ENCODE measurements at regions not wholly inside any gene's neighbourhood (a gene's known extent, or its start where the extent isn't known, plus 50 kb on each side); places are given as distances from the start of the nearest gene placed in this dataset.

- TF ChIP-seq IRF3 (IDR thresholded peaks at IDR 0.05), result no peak
- no peak for TF ChIP-seq MEF2A (IDR thresholded peaks at IDR 0.05; ENCODE audit: insufficient read depth, low read depth, low read length)
- TF ChIP-seq SMARCA5 (IDR thresholded peaks at IDR 0.05), result no peak
- no peak for TF ChIP-seq SMAD5 (IDR thresholded peaks at IDR 0.05; ENCODE audit: low read depth)
- TF ChIP-seq TARDBP (IDR thresholded peaks at IDR 0.05; ENCODE audit: borderline replicate concordance), result no peak
- no peak for TF ChIP-seq ETV6 (conservative IDR thresholded peaks at IDR 0.05 in 1 of 2, IDR thresholded peaks at IDR 0.05 in 1 of 2; ENCODE audit: borderline replicate concordance in 1 of 2, low read depth in 1 of 2)
- TF ChIP-seq SPI1 (IDR thresholded peaks at IDR 0.05; ENCODE audit: borderline replicate concordance, insufficient read depth, low read depth, low read length), result no peak
Observed at GRCh38 chr5:167105941-167106340, 1185.5 kb upstream of the WWC1 start (continued).

GRCh38 chr5:167107684-167108083, 1183.8 kb upstream of the WWC1 start:
- DNase-seq (ENCODE audit: low read depth, low spot score) (no peak), ATAC-seq (no peak), FAIRE-seq (no peak)
- H3K4me2 ChIP-seq (ENCODE audit: control insufficient read depth, insufficient read depth), result no peak overlapping the region
- SMC1A ChIA-PET (ENCODE audit: uncharacterized antibody, unreplicated experiment), result interaction anchor here (0.9 kb wide), 1 partner anchor 10 kb away, joined by 3 read pairs; no protein-coding TSS in a partner anchor
- H3K9me3 ChIP-seq (replicated peaks; ENCODE audit: control insufficient read depth, insufficient read depth, low read length), result no peaks in the 10 kb centered on the region
- 16% methylated on average over 4 of the region's 4 CpGs for WGBS (ENCODE audit: insufficient coverage, insufficient replicate concordance, low lambda C conversion rate, missing lambda C conversion rate)
- no peak overlapping the region for H3K27ac ChIP-seq (ENCODE audit: control insufficient read depth, insufficient read depth)
- H3K79me2 ChIP-seq (ENCODE audit: control insufficient read depth, insufficient read depth, low read length), result no peaks in the 10 kb centered on the region
- H3K4me3 ChIP-seq, result no peak overlapping the region
- H3K36me3 ChIP-seq (ENCODE audit: control insufficient read depth in 2 of 2, insufficient read depth in 2 of 2, low read length in 1 of 2), result no peaks in the 10 kb centered on the region
- intact Hi-C loops (cut with micrococcal nuclease; ENCODE audit: unreplicated experiment) (no loop called here), in situ Hi-C loops (cut with MboI) (no loop called here)
- CTCF ChIA-PET, result no interaction called here
- RAD21 ChIA-PET (ENCODE audit: unreplicated experiment), result no interaction called here
- no peak overlapping the region for H2AFZ ChIP-seq (ENCODE audit: control insufficient read depth, low read depth, low read length)
- no TSS peak for BruUV-seq (replicated peaks)
- H3K4me1 ChIP-seq (ENCODE audit: control insufficient read depth, insufficient read depth, low read length), result no peaks in the 10 kb centered on the region
- no peaks in the 10 kb centered on the region for H3K27me3 ChIP-seq (replicated peaks in 1 of 2; ENCODE audit: control insufficient read depth in 2 of 2, insufficient read depth in 2 of 2, low read length in 1 of 2)
- H3K9ac ChIP-seq (ENCODE audit: control insufficient read depth, insufficient read depth, low read length), result no peak overlapping the region
- POLR2A ChIA-PET, result no interaction called here
- H4K20me1 ChIP-seq (ENCODE audit: control insufficient read depth, insufficient read depth), result no peaks in the 10 kb centered on the region
- TF ChIP-seq BCL3 (IDR thresholded peaks at IDR 0.05; ENCODE audit: borderline replicate concordance, insufficient read depth, low read depth, low read length, poor library complexity, severe bottlenecking) (no peak), ZZZ3 (IDR thresholded peaks at IDR 0.05; ENCODE audit: control insufficient read depth, insufficient read length, low read depth) (no peak), NFYB (IDR thresholded peaks at IDR 0.05; ENCODE audit: insufficient read depth, low read depth, low read length) (no peak), HDAC6 (IDR thresholded peaks at IDR 0.05; ENCODE audit: unreplicated experiment) (no peak), CHD4 (IDR thresholded peaks at IDR 0.05) (no peak), ZNF207 (IDR thresholded peaks at IDR 0.05; ENCODE audit: borderline replicate concordance) (no peak), RCOR1 (conservative IDR thresholded peaks at IDR 0.05; ENCODE audit: low read depth, low read length) (no peak), ZNF217 (IDR thresholded peaks at IDR 0.05) (no peak), SREBF1 (IDR thresholded peaks at IDR 0.05; ENCODE audit: low read length) (no peak), BHLHE40 (IDR thresholded peaks at IDR 0.05; ENCODE audit: borderline replicate concordance in 1 of 2, low read depth in 2 of 2, low read length in 1 of 2) (no peak)
- TF ChIP-seq, protein P1, sequence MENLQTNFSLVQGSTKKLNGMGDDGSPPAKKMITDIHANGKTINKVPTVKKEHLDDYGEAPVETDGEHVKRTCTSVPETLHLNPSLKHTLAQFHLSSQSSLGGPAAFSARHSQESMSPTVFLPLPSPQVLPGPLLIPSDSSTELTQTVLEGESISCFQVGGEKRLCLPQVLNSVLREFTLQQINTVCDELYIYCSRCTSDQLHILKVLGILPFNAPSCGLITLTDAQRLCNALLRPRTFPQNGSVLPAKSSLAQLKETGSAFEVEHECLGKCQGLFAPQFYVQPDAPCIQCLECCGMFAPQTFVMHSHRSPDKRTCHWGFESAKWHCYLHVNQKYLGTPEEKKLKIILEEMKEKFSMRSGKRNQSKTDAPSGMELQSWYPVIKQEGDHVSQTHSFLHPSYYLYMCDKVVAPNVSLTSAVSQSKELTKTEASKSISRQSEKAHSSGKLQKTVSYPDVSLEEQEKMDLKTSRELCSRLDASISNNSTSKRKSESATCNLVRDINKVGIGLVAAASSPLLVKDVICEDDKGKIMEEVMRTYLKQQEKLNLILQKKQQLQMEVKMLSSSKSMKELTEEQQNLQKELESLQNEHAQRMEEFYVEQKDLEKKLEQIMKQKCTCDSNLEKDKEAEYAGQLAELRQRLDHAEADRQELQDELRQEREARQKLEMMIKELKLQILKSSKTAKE (IDR thresholded peaks at IDR 0.05; ENCODE audit: low read depth, poor library complexity, severe bottlenecking), result no peak
- TF ChIP-seq, protein P2, sequence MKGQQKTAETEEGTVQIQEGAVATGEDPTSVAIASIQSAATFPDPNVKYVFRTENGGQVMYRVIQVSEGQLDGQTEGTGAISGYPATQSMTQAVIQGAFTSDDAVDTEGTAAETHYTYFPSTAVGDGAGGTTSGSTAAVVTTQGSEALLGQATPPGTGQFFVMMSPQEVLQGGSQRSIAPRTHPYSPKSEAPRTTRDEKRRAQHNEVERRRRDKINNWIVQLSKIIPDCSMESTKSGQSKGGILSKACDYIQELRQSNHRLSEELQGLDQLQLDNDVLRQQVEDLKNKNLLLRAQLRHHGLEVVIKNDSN (IDR thresholded peaks at IDR 0.05; ENCODE audit: borderline replicate concordance, extremely low read length, insufficient read depth, low read depth, low read length), result no peak

All from GM12878 (cell line).